ENCODE measurements at regions not wholly inside any gene's neighbourhood (a gene's known extent, or its start where the extent isn't known, plus 50 kb on each side); places are given as distances from the start of the nearest gene placed in this dataset.
"Not testable (repeated sequence)": the region's sequence is repeated elsewhere in the genome, so short reads cannot be mapped to it uniquely, and the experiment has no call there.

DNA sequence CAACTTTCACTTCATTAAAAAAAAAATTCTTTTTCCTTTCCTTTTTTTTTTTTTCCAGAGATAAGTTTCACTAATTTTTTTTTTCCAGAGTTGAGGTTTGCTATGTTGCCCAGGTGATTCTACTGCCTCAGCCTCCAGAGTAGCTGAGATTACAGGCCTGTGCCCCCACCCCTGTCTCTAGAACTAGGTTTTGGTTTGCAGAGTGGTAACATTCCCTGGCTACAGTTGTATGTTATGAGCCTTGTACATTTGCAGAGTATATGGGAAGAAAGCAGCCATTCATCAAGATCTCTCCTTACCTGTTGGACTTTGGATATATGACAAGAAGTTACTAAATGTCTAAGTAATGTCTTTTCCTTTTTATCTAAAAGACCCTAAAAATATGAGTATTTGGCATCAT is 298.4 kb downstream of the MYCN start:
- no peak for DNase-seq
- H3K27ac ChIP-seq (replicated peaks) = no peak overlapping the region
- no peaks in the 10 kb centered on the region for H3K4me1 ChIP-seq
- TF ChIP-seq, protein P1, sequence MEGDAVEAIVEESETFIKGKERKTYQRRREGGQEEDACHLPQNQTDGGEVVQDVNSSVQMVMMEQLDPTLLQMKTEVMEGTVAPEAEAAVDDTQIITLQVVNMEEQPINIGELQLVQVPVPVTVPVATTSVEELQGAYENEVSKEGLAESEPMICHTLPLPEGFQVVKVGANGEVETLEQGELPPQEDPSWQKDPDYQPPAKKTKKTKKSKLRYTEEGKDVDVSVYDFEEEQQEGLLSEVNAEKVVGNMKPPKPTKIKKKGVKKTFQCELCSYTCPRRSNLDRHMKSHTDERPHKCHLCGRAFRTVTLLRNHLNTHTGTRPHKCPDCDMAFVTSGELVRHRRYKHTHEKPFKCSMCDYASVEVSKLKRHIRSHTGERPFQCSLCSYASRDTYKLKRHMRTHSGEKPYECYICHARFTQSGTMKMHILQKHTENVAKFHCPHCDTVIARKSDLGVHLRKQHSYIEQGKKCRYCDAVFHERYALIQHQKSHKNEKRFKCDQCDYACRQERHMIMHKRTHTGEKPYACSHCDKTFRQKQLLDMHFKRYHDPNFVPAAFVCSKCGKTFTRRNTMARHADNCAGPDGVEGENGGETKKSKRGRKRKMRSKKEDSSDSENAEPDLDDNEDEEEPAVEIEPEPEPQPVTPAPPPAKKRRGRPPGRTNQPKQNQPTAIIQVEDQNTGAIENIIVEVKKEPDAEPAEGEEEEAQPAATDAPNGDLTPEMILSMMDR (IDR thresholded peaks at IDR 0.05; ENCODE audit: borderline replicate concordance) = no peak
- H3K9me3 ChIP-seq (replicated peaks) = no peaks in the 10 kb centered on the region
- H3K4me3 ChIP-seq = no peak overlapping the region
- H3K36me3 ChIP-seq = no peaks in the 10 kb centered on the region
- intact Hi-C loops (cut with micrococcal nuclease) = no loop called here
- peaks cover 21% of the 10 kb centered on the region for H3K27me3 ChIP-seq (ENCODE audit: low read depth)

DNA sequence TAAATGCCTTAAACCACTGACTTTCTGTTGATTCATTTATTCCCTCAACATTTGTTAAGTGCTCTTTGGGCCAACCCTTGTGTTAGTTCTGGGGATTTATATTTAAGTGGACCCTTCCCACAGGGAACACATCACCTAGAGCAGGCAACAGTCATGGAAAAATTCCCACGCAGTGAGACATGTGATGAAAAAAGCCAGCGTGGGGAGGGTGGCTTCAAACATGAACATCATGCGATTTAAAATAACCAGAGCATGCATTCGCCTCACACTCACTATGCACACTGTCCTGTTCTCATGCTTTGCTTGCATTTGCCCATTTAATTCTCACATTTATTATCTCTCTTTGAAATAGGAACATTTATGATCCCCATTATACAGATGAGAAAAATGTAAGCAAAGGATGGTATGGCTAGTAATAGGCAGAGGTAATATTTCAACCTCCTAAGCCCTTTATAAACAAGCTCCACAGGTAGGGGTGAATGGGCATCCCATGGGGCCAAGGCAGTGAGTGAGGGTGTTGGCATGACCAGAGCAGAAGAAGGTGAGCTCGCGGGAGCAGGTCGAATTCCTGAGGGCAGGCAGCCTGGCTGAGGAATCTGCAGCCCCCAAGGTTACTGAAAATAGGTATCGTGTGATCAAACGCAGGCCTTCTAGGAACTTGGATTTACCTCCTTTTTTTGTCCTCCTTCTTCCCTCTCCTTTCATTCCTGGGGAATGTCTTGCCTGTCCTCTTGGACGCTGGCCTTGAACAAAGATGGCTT is 297.8 kb downstream of the MYCN start:
- Histone ChIP-seq H3K4me1 (no peaks in the 10 kb centered on the region), H3K27me3 (ENCODE audit: low read depth) (peaks cover 21% of the 10 kb centered on the region), H3K9me3 (replicated peaks) (no peaks in the 10 kb centered on the region), H3K4me3 (no peak overlapping the region), H3K27ac (replicated peaks) (no peak overlapping the region), H3K36me3 (no peaks in the 10 kb centered on the region)
- TF ChIP-seq, protein P1 (IDR thresholded peaks at IDR 0.05; ENCODE audit: borderline replicate concordance) = no peak
- DNase-seq = no peak
- intact Hi-C loops (cut with micrococcal nuclease) = no loop called here

DNA sequence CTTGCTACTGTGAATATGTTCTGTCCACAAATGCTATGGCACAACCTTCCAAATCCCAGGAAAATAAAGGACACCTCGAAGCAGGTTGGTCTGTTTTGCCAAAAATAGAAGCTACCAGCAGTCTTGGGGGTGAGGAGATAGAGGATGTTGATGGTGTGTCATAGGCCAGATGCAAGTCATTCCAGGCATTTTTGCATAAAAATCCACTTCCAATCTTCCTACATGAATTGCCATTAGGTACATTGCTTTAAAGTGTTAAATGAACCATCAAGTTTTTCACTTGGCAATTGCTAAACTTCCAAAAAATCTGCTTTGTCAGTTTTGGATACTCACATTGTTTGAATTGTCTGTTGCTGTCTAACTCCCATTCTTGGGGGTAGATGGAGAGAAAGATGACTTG is 295.4 kb downstream of the MYCN start:
- intact Hi-C loops (cut with micrococcal nuclease) = no loop called here
- TF ChIP-seq, protein P1 (IDR thresholded peaks at IDR 0.05; ENCODE audit: borderline replicate concordance) = no peak

DNA sequence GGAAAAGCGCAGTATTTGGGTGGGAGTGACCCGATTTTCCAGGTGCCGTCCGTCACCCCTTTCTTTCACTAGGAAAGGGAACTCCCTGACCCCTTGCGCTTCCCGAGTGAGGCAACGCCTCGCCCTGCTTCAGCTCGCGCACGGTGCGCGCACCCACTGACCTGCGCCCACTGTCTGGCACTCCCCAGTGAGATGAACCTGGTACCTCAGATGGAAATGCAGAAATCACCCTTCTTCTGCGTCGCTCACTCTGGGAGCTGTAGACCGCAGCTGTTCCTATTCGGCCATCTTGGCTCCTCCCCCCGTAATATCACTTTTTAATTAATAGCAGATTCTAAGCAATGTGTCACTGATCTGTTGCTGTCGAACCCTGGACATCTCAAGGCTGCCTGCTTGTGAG is 294.9 kb downstream of the MYCN start:
- DNase-seq; H3K4me1 ChIP-seq; H3K9me3 ChIP-seq (replicated peaks); H3K27ac ChIP-seq (replicated peaks); H3K36me3 ChIP-seq; H3K4me3 ChIP-seq; intact Hi-C loops (cut with micrococcal nuclease): not testable (repeated sequence)
- H3K27me3 ChIP-seq (ENCODE audit: low read depth) = peaks cover 18% of the 10 kb centered on the region

More for the DNA sequence above, 295.4 kb downstream of the MYCN start:
- Histone ChIP-seq H3K4me1 (no peaks in the 10 kb centered on the region), H3K4me3 (no peak overlapping the region), H3K36me3 (no peaks in the 10 kb centered on the region), H3K9me3 (replicated peaks) (no peaks in the 10 kb centered on the region), H3K27ac (replicated peaks) (no peak overlapping the region), H3K27me3 (ENCODE audit: low read depth) (peaks cover 18% of the 10 kb centered on the region)
- DNase-seq = no peak

DNA sequence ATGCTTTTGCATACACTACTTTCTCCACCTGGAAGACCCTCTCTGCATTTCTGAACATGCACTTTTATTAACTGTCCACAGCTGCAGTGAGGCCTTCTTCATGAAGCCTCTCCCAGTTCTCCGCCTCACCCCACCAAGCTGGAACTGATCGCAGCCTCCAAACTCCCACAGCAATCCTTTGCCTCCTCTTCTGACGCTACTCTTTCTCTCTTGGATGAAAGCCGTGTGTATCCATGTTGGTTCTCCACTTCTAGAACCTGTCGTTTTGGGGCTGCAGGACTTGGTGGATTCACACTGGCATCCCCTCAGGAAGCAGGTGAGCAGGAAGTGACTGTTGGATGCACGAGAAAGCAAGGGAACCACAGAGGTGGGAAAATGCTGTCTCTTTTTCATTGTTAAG is 288.6 kb downstream of the MYCN start:
- H3K36me3 ChIP-seq = no peaks in the 10 kb centered on the region
- TF ChIP-seq, protein P1 (IDR thresholded peaks at IDR 0.05; ENCODE audit: borderline replicate concordance) = no peak
- H3K4me1 ChIP-seq = peaks cover 5% of the 10 kb centered on the region
- H3K27ac ChIP-seq (replicated peaks) = no peak overlapping the region
- peaks cover 28% of the 10 kb centered on the region for H3K27me3 ChIP-seq (ENCODE audit: low read depth)
- no peak overlapping the region for H3K4me3 ChIP-seq
- H3K9me3 ChIP-seq (replicated peaks) = no peaks in the 10 kb centered on the region
- intact Hi-C loops (cut with micrococcal nuclease) = no loop called here
- DNase-seq = no peak

DNA sequence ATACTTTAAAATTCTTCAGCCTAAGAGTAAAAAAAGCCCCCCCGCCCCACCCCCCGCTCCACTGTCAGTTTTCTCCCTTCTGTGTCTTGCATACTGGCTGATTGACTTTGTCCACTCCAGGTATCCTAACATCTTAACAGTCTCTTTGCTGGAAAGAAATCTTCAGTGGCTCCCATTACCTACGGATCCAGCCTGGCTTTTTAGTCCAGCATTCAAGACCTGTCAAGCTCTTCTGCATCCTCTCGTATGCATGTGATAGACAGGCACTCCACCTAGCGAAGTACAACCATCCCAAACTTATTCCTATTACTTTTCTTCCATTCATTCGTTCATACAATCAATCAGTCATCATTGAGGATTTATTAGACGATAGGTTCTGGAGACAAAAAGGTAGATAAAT is 288.1 kb downstream of the MYCN start:
- peaks cover 33% of the 10 kb centered on the region for H3K27me3 ChIP-seq (ENCODE audit: low read depth)
- TF ChIP-seq, protein P1 (IDR thresholded peaks at IDR 0.05; ENCODE audit: borderline replicate concordance) = no peak
- H3K4me3 ChIP-seq = no peak overlapping the region
- no peak overlapping the region for H3K27ac ChIP-seq (replicated peaks)
- no peak for DNase-seq
- intact Hi-C loops (cut with micrococcal nuclease) = no loop called here
- peaks cover 5% of the 10 kb centered on the region for H3K4me1 ChIP-seq
- H3K9me3 ChIP-seq (replicated peaks) = no peaks in the 10 kb centered on the region
- H3K36me3 ChIP-seq = no peaks in the 10 kb centered on the region

Measured in left ventricle myocardium inferior (tissue), 1 donor.